ENCODE measurements at regions not wholly inside any gene's neighbourhood (a gene's known extent, or its start where the extent isn't known, plus 50 kb on each side); places are given as distances from the start of the nearest gene placed in this dataset.
"Not testable (repeated sequence)": the region's sequence is repeated elsewhere in the genome, so short reads cannot be mapped to it uniquely, and the experiment has no call there.

- DNase-seq (ENCODE audit: low read depth): no peak
Observed at GRCh38 chr21:36591326-36591970, 107.5 kb upstream of the SIM2 start.

- no peak for DNase-seq (ENCODE audit: low read depth)
Observed at GRCh38 chr21:36596174-36596573, 102.7 kb upstream of the SIM2 start.

GRCh38 chr21:36601362-36601761 is 97.6 kb upstream of the SIM2 start:
- DNase-seq (ENCODE audit: low read depth): no peak

- no peak for DNase-seq (ENCODE audit: low read depth)
Observed at GRCh38 chr21:36602735-36603134, 96.2 kb upstream of the SIM2 start.

- DNase-seq (ENCODE audit: low read depth): no peak
Observed at GRCh38 chr21:36603221-36603620, 95.7 kb upstream of the SIM2 start.

GRCh38 chr21:36605426-36605825 is 93.5 kb upstream of the SIM2 start:
- no peak for DNase-seq (ENCODE audit: low read depth)

GRCh38 chr21:36606287-36606982 is 92.5 kb upstream of the SIM2 start:
- DNase-seq (ENCODE audit: low read depth): no peak

GRCh38 chr21:36606983-36607325 is 92.0 kb upstream of the SIM2 start:
- peak; percentile 87 for DNase-seq (ENCODE audit: low read depth)

GRCh38 chr21:36608041-36608896 is 90.6 kb upstream of the SIM2 start:
- DNase-seq (ENCODE audit: low read depth): no peak

GRCh38 chr21:36608897-36609225 is 90.1 kb upstream of the SIM2 start:
- no peak for DNase-seq (ENCODE audit: low read depth)

GRCh38 chr21:36609654-36610053 is 89.3 kb upstream of the SIM2 start:
- no peak for DNase-seq (ENCODE audit: low read depth)

GRCh38 chr21:36610201-36610600 is 88.7 kb upstream of the SIM2 start:
- DNase-seq (ENCODE audit: low read depth): no peak

- no peak for DNase-seq (ENCODE audit: low read depth)
Observed at GRCh38 chr21:36610935-36611334, 88.0 kb upstream of the SIM2 start.

- DNase-seq (ENCODE audit: low read depth): no peak
Observed at GRCh38 chr21:36611379-36611778, 87.5 kb upstream of the SIM2 start.

GRCh38 chr21:36613059-36613458 is 85.9 kb upstream of the SIM2 start:
- DNase-seq (ENCODE audit: low read depth): no peak

GRCh38 chr21:36613554-36613953 is 85.4 kb upstream of the SIM2 start:
- no peak for DNase-seq (ENCODE audit: low read depth)

- no peak for DNase-seq (ENCODE audit: low read depth)
Observed at GRCh38 chr21:36615274-36615964, 83.5 kb upstream of the SIM2 start.

- not testable (repeated sequence) for DNase-seq (ENCODE audit: low read depth)
Observed at GRCh38 chr21:36616773-36617172, 82.1 kb upstream of the SIM2 start.

- not testable (repeated sequence) for DNase-seq (ENCODE audit: low read depth)
Observed at GRCh38 chr21:36621794-36622193, 77.1 kb upstream of the SIM2 start.

GRCh38 chr21:36624105-36624504 is 74.8 kb upstream of the SIM2 start:
- no peak for DNase-seq (ENCODE audit: low read depth)

- DNase-seq (ENCODE audit: low read depth): peak; percentile 46
Observed at GRCh38 chr21:36626791-36627190, 72.1 kb upstream of the SIM2 start.

- no peak for DNase-seq (ENCODE audit: low read depth)
Observed at GRCh38 chr21:36627242-36627641, 71.7 kb upstream of the SIM2 start.
